IPS-20b (cell line): ENCODE measurements at regions not wholly inside any gene's neighbourhood (a gene's known extent, or its start where the extent isn't known, plus 50 kb on each side); places are given as distances from the start of the nearest gene placed in this dataset.
A peak's percentile ranks its signal among the peaks of the same experiment; 100 is the strongest.
"Not testable (repeated sequence)": the region's sequence is repeated elsewhere in the genome, so short reads cannot be mapped to it uniquely, and the experiment has no call there.

Experiments
- H3K27ac ChIP-seq: one replicate; pipeline ENCODE4 v1.5.1; 2013; ENCODE audit warnings: low read length
- H3K27me3 ChIP-seq: 2 replicates; pipeline ENCODE4 v1.6.1; 2013; ENCODE audit warnings: mild to moderate bottlenecking, low read length, inconsistent platforms; ENCODE audit not compliant: insufficient read depth
- H3K36me3 ChIP-seq: 2 replicates; pipeline ENCODE4 v1.6.1; 2013; ENCODE audit warnings: low read depth, mild to moderate bottlenecking, inconsistent platforms, low read length, moderate library complexity; ENCODE audit not compliant: insufficient read depth
- H3K4me1 ChIP-seq: 2 replicates; pipeline ENCODE4 v1.6.1; 2013; ENCODE audit warnings: mild to moderate bottlenecking, control low read depth, inconsistent platforms, low read length, moderate library complexity; ENCODE audit not compliant: insufficient read depth
- H3K4me3 ChIP-seq: 2 replicates; pipeline ENCODE4 v1.5.1; 2013; ENCODE audit warnings: mild to moderate bottlenecking, low read length, inconsistent platforms
- H3K9ac ChIP-seq: 2 replicates; pipeline ENCODE4 v1.6.1; 2013; ENCODE audit warnings: low read depth, mild to moderate bottlenecking, inconsistent platforms, low read length, moderate library complexity
- H3K9me3 ChIP-seq: 2 replicates; pipeline ENCODE4 v1.6.1; 2013; ENCODE audit warnings: mild to moderate bottlenecking, low read depth, low read length, inconsistent platforms; ENCODE audit not compliant: insufficient read depth

DNA sequence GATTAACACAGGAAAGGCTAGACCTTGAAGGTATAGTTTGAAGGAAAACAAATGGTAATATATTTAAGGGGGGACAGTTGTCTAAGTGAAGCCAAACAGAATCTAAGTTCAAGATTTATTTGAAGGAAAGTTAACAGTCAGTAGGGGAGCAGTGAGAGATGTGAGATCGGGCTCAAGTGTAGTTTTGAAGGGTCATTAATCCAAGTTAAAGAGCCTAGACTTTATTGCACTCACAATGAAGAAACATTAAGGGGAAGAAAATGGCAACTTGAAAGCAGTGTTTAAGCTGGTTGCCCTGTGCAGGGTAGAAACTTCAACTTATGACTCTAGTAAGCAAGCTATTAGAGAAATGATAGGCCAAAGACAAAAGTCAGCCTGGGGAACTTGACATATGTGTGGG, 1952.2 kb downstream of the PCDH7 start:
- Histone ChIP-seq H3K36me3 (no peaks in the 10 kb centered on the region), H3K27ac (no peak overlapping the region), H3K4me3 (no peak overlapping the region), H3K9ac (no peak overlapping the region), H3K27me3 (no peaks in the 10 kb centered on the region), H3K4me1 (no peaks in the 10 kb centered on the region), H3K9me3 (no peaks in the 10 kb centered on the region)

DNA sequence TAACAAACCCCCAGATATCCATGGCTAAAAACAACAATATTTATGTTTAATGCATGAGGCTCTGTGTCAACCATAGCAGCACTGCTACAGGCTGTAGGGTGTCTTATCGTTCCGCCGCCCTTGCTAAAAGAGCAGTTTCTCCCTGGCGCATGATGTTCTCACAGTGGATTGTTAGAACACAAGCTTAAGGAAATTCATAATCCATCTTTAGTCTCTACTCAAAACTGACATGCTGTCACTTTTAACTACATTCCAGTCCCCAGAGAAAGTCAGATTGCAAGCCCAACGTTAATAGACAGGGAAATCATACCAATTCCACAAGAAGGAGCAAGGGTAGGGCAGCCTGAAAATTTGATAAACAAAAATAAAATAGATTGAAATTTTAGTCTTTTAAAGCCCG, 1960.8 kb downstream of the PCDH7 start:
- no peaks in the 10 kb centered on the region for H3K9me3 ChIP-seq
- H3K27ac ChIP-seq, result no peak overlapping the region
- H3K4me1 ChIP-seq, result peaks cover 17% of the 10 kb centered on the region; the same call in 1 of the 2 replicates
- H3K9ac ChIP-seq, result no peak overlapping the region
- H3K4me3 ChIP-seq, result no peak overlapping the region
- no peaks in the 10 kb centered on the region for H3K36me3 ChIP-seq
- H3K27me3 ChIP-seq, result no peaks in the 10 kb centered on the region

DNA sequence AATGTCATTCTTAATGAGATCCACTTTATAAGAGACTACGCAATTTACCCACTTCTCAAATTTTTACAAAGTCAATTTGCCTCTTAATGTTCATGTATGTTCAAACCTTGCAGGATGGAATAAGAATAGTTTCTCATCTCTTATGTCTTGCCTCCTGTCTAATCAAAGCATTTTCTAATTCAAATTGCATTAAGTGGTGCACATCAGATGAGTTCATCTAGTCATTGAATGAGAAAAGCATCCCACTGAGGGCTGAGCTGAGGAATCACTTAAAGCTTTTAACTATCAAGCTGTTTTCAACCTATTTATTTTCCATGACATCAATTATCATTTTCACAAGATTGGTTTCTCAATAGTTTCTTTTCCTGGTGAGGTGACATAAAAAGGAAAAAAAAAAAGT, 1964.0 kb downstream of the PCDH7 start:
- Histone ChIP-seq H3K9me3 (no peaks in the 10 kb centered on the region), H3K4me1 (peaks cover 17% of the 10 kb centered on the region; the same call in 1 of the 2 replicates), H3K4me3 (peak overlapping the region; percentile 13; the same call in 1 of the 2 replicates), H3K36me3 (no peaks in the 10 kb centered on the region), H3K9ac (no peak overlapping the region), H3K27ac (no peak overlapping the region), H3K27me3 (no peaks in the 10 kb centered on the region)

DNA sequence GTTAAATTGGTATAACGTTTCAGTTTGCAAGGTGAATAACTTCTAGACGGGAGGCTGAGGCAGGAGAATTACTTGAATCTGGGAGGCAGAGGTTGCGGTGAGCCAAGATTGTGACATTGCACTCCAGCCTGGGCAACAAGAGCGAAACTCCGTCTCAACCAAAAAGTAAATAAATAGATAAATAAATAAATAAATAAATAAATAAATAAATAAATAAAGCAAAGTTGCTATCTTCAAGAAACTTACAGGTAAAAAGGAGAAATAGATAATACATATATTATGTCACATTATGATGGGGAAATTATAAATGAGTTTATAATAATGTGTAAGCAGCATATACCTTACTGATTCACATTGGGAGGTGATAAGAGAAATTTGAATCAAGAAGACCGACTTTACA, 1966.0 kb downstream of the PCDH7 start:
- H3K27me3 ChIP-seq, result no peaks in the 10 kb centered on the region
- no peaks in the 10 kb centered on the region for H3K36me3 ChIP-seq
- no peak overlapping the region for H3K9ac ChIP-seq
- peaks cover 17% of the 10 kb centered on the region; the same call in 1 of the 2 replicates for H3K4me1 ChIP-seq
- no peak overlapping the region for H3K4me3 ChIP-seq
- no peak overlapping the region for H3K27ac ChIP-seq
- no peaks in the 10 kb centered on the region for H3K9me3 ChIP-seq

DNA sequence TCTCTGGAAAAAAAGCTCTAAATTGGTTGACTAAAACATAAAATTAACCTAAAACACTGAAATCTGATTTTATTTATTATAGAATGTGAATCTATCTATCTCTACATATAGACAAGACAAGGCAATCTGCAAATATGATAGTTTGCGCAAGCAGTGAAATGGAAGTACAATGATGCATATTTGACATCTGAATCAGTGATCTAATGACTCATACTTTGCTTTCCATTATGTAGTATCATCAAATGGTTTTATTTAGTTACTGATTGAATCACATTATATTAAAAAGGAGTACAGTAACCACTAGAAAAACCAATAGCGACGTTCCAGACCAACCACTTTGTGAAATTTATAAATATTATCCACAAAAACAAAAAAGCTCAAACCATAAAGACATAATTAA, 1969.3 kb downstream of the PCDH7 start:
- Histone ChIP-seq H3K9me3 (no peaks in the 10 kb centered on the region), H3K4me3 (no peak overlapping the region), H3K36me3 (no peaks in the 10 kb centered on the region), H3K27me3 (no peaks in the 10 kb centered on the region), H3K27ac (no peak overlapping the region), H3K9ac (no peak overlapping the region), H3K4me1 (peaks cover 7% of the 10 kb centered on the region; the same call in 1 of the 2 replicates)

DNA sequence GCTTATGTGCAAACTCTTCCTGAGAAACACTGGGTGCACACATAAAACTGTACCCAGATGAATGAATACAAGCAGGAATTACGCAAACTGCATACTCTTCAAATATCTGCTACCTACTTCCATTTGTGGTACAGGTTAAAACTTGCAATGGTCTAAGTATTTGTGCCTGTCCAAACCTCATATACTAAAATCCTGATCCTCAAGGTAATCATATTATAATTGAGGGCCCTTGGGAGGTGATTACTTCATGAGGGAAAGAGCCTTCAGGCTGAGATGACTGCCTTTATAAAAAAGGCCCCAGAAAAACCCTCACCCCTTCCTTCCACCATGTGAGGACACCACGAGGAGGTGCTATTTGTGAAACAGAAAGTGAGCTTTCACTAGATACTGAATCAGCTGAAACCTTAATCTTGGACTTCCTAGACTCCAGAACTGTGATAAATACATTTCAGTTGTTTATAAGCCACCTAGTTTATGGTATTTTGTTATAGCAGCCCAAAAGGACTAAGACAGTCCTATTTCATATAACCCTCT, 1977.2 kb downstream of the PCDH7 start:
- Histone ChIP-seq H3K27me3 (no peaks in the 10 kb centered on the region), H3K4me1 (no peaks in the 10 kb centered on the region), H3K27ac (no peak overlapping the region), H3K4me3 (no peak overlapping the region), H3K9ac (no peak overlapping the region), H3K36me3 (no peaks in the 10 kb centered on the region), H3K9me3 (no peaks in the 10 kb centered on the region)

DNA sequence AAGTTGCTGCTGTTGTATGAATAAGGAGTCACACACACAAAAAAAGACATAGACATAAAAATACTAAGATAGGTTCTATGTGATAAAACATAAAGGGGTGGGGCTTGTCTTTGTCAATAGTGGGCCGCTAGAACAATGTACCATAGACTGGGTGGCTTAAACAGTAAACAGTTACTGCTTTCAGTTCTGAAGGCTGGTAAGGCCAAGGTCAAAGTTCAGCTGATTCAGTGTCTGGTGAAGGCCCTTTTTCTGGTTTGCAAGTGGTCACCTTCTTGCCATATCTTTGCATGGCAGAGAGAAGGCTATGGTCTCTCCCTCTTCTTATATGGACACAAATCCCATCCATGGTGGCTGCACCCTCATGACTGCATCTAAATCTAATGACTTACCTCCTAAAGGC, 1980.7 kb downstream of the PCDH7 start:
- Histone ChIP-seq H3K9ac (no peak overlapping the region), H3K9me3 (no peaks in the 10 kb centered on the region)

DNA sequence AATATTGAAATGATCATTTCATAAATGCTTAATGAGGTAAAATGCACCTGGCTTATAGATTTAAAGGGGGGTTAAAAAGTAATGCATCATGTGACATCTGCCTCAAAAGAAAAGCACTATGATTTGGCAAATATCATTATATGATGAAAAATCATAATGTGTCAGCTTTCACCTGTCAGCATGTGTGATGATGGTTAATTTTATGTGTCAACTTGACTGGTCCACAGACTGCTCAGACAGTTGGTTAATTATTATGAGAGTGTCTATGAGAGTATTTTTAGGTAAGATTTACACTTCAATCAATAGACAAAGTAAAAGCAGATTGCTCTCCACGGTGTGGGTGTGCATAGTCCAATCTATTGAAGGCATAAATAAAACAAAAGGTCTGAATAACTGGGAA, 1986.7 kb downstream of the PCDH7 start:
- Histone ChIP-seq H3K27ac (no peak overlapping the region), H3K9me3 (no peaks in the 10 kb centered on the region), H3K27me3 (no peaks in the 10 kb centered on the region), H3K9ac (no peak overlapping the region), H3K36me3 (no peaks in the 10 kb centered on the region), H3K4me1 (no peaks in the 10 kb centered on the region), H3K4me3 (no peak overlapping the region)

More for the DNA sequence above, 1980.7 kb downstream of the PCDH7 start:
- Histone ChIP-seq H3K27me3 (no peaks in the 10 kb centered on the region), H3K27ac (no peak overlapping the region), H3K36me3 (no peaks in the 10 kb centered on the region), H3K4me3 (no peak overlapping the region), H3K4me1 (no peaks in the 10 kb centered on the region)

DNA sequence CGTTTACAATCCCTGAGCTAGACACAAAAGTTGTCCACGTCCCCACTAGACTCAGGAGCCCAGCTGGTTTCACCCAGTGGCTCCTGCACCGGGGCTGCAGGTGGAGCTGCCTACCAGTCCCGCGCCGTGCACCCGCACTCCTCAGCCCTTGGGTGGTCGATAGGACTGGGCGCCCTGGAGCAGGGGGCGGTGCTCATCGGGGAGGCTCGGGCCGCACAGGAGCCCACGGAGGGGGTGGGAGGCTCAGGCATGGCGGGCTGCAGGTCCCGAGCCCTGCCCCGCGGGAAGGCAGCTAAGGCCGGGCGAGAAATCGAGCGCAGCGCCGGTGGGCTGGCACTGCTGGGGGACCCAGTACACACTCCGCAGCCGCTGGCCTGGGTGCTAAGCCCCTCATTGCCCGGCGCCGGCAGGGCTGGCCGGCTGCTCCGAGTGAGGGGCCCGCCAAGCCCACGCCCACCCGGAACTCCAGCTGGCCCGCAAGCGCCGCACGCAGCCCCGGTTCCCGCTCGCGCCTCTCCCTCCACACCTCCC, 1996.0 kb downstream of the PCDH7 start:
- H3K4me3 ChIP-seq, H3K36me3 ChIP-seq, H3K9ac ChIP-seq, H3K27me3 ChIP-seq, H3K9me3 ChIP-seq, H3K4me1 ChIP-seq, H3K27ac ChIP-seq: not testable (repeated sequence)

DNA sequence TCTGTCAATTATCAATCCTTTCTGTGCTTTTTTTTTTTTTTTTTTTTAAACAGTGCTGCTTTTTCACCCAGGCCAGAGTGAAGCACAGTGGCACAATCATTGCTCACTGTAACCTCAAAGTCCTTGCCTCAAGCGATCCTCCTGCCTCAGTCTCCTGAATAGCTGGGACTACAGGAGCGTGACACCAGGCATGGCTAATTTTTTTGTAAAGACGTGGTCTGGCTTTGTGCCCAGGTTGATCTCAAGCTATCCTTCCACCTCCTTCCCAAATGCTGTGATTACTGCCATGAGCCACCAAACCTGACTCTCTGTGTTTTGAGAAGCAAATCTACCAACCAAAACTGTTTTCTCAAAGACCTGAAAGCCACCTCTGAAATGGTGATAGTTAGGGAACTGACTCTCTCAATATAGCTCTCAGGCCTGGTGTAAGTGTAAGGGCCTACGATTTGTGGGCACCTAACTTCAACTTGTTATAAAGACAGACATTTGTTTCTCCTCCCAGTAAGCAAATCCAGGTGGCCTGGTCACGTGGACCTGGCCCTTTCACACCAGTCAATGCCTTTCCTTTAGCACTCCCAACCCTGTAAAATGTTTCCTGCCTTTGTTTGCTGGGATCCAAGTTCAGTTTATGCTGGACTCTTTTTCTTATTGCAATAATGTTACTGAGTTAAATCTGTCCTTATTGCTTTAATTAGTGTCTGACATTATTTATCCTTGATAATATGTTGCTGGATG, 2015.9 kb downstream of the PCDH7 start:
- no peak overlapping the region for H3K4me3 ChIP-seq
- no peaks in the 10 kb centered on the region for H3K27me3 ChIP-seq
- H3K27ac ChIP-seq, result no peak overlapping the region
- no peaks in the 10 kb centered on the region for H3K36me3 ChIP-seq
- no peak overlapping the region for H3K9ac ChIP-seq
- H3K9me3 ChIP-seq, result no peaks in the 10 kb centered on the region
- no peaks in the 10 kb centered on the region for H3K4me1 ChIP-seq

DNA sequence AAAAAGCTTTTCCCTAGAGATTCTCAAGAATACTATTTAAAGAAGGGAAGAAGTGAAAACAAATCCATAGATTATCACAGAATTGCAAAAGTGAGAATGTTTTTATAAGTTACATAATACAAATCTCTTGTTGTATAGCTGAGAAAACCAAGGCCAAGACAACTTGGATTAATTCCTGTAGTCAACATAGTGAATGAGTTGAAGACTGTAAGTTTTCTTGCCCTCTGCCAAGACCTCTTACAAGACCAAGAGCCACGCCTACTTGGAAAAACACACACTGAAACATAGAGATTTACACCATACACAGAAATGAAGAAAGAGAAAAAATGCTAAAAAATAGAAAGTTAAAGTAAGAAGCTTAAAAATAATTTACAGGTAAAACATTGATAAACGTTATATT, 2024.0 kb downstream of the PCDH7 start:
- no peak overlapping the region for H3K27ac ChIP-seq
- no peaks in the 10 kb centered on the region for H3K9me3 ChIP-seq
- no peak overlapping the region for H3K9ac ChIP-seq
- no peaks in the 10 kb centered on the region for H3K27me3 ChIP-seq
- H3K4me3 ChIP-seq, result no peak overlapping the region
- no peaks in the 10 kb centered on the region for H3K36me3 ChIP-seq
- no peaks in the 10 kb centered on the region for H3K4me1 ChIP-seq

DNA sequence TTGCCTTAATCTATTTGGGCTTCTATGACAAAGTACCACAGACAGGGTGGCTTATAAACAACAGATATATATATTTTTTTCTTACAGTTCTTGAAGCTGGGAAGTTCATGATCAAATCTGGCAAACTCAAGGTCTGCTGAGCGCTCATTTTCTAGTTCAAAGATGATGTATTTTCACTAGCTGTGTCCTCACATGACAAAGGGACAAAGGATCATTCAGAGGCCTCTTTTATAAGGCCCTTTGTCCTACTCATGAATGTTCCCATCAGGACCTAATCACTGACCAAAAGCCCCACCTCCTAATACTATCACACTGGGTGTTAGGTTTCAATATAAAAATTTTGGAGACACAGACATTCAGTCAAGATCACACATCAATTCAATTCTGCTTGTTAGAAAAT, 2025.2 kb downstream of the PCDH7 start:
- Histone ChIP-seq H3K9me3 (no peaks in the 10 kb centered on the region), H3K27ac (no peak overlapping the region), H3K4me1 (no peaks in the 10 kb centered on the region), H3K36me3 (no peaks in the 10 kb centered on the region), H3K9ac (no peak overlapping the region), H3K4me3 (no peak overlapping the region), H3K27me3 (no peaks in the 10 kb centered on the region)
